Stimulated activated CD4-positive, alpha-beta T cell treated with anti-CD3 and anti-CD28 coated beads, Interleukin-2, amount 100 ng/mL, for 48 hours (primary cell): ENCODE measurements at regions not wholly inside any gene's neighbourhood (a gene's known extent, or its start where the extent isn't known, plus 50 kb on each side); places are given as distances from the start of the nearest gene placed in this dataset.
"Not testable (repeated sequence)": the region's sequence is repeated elsewhere in the genome, so short reads cannot be mapped to it uniquely, and the experiment has no call there.

ENCODE experiments used
- DNase-seq, 2 donors: peaks; one replicate each; pipeline ENCODE4 v3.0.0-alpha.2; 2020

- peak; percentile 9 to 16 for DNase-seq
Measured at GRCh38 chr2:87075054-87075790, 53.6 kb upstream of the PLGLB1 start.

- peak; percentile 37 to 38 for DNase-seq
Measured at GRCh38 chr2:87075791-87076252, 54.2 kb upstream of the PLGLB1 start.

- peak; percentile 77 to 87 for DNase-seq
Measured at GRCh38 chr2:87076253-87077123, 54.8 kb upstream of the PLGLB1 start.

- not testable (repeated sequence) for DNase-seq
Measured at GRCh38 chr2:87077124-87077446, 55.4 kb upstream of the PLGLB1 start.

GRCh38 chr2:87081727-87082126 is 60.1 kb upstream of the PLGLB1 start:
- DNase-seq = not testable (repeated sequence)

GRCh38 chr2:87088079-87088478 is 66.4 kb upstream of the PLGLB1 start:
- not testable (repeated sequence) for DNase-seq

- not testable (repeated sequence) for DNase-seq
Measured at GRCh38 chr2:87089401-87089800, 67.8 kb upstream of the PLGLB1 start.

- DNase-seq = not testable (repeated sequence)
Measured at GRCh38 chr2:87093252-87093651, 71.6 kb upstream of the PLGLB1 start.

- DNase-seq = not testable (repeated sequence)
Measured at GRCh38 chr2:87093937-87094529, 72.4 kb upstream of the PLGLB1 start.

- DNase-seq = not testable (repeated sequence)
Measured at GRCh38 chr2:87095804-87096203, 74.2 kb upstream of the PLGLB1 start.

GRCh38 chr2:87128761-87129553 is 107.3 kb upstream of the PLGLB1 start:
- DNase-seq = not testable (repeated sequence)

- DNase-seq = not testable (repeated sequence)
Measured at GRCh38 chr2:87132577-87132976, 110.9 kb upstream of the PLGLB1 start.

- DNase-seq = not testable (repeated sequence)
Measured at GRCh38 chr2:87151835-87152493, 130.3 kb upstream of the PLGLB1 start.

- not testable (repeated sequence) for DNase-seq
Measured at GRCh38 chr2:87174454-87174853, 152.8 kb upstream of the PLGLB1 start.

GRCh38 chr2:87183373-87183772 is 161.7 kb upstream of the PLGLB1 start:
- DNase-seq = not testable (repeated sequence)

GRCh38 chr2:87184260-87184659 is 162.6 kb upstream of the PLGLB1 start:
- DNase-seq = not testable (repeated sequence)

GRCh38 chr2:87189214-87189613 is 167.6 kb upstream of the PLGLB1 start:
- DNase-seq = not testable (repeated sequence)

- not testable (repeated sequence) for DNase-seq
Measured at GRCh38 chr2:87193336-87193735, 171.7 kb upstream of the PLGLB1 start.

- DNase-seq = not testable (repeated sequence)
Measured at GRCh38 chr2:87194254-87194999, 172.8 kb upstream of the PLGLB1 start.

- DNase-seq = not testable (repeated sequence)
Measured at GRCh38 chr2:87196720-87197388, 175.2 kb upstream of the PLGLB1 start.

GRCh38 chr2:87198422-87198821 is 176.8 kb upstream of the PLGLB1 start:
- DNase-seq = not testable (repeated sequence)
